GM21447 (cell line): ENCODE measurements at regions not wholly inside any gene's neighbourhood (a gene's known extent, or its start where the extent isn't known, plus 50 kb on each side); places are given as distances from the start of the nearest gene placed in this dataset.
"Not testable (repeated sequence)": the region's sequence is repeated elsewhere in the genome, so short reads cannot be mapped to it uniquely, and the experiment has no call there.

ENCODE experiments used
- ATAC-seq: cut with Tn5 transposase; IDR thresholded peaks from one replicate; pipeline ENCODE4 v1.9.1; 2021; ENCODE audit not compliant: unreplicated experiment

GRCh38 chrX:42175843-42176242 is 252.5 kb upstream of the CASK start:
- ATAC-seq = no peak

DNA sequence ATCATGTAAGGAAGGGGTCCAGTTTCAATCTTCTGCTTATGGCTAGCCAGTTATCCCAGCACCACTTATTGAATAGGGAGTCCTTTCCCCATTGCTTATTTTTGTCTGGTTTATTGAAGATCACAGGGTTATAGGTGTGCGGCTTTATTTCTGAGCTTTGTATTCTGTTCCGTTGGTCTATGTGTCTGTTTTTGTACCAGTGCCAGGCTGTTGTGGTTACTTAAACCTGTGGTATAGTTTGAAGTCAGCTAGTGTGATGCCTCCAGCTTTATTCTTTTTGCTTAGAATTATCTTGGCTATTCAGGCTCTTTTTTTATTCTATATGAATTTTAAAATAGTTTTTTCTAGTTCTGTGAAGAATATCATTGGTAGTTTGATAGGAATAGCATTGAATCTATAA is 234.6 kb upstream of the CASK start:
- ATAC-seq = not testable (repeated sequence)

DNA sequence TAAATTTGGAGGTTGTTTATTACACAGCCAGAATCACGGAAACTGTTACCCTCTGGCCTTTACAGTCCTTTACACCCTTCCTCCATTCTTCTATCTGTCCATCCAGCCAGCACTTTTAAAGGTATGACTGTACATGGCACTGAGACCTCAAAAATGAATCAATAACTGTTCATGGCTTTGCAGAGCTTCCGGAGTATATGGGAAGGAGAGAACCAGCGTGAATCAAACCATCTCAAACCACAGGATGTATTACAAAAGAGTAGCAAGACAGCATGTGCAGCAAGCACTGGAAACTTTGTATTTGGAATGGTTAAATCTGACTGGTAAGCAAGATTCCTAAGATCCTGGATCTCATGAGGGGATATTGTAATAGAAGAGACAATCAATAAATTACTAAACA is 228.5 kb upstream of the CASK start:
- ATAC-seq = no peak

- ATAC-seq = no peak
Observed at GRCh38 chrX:42149765-42150164, 226.4 kb upstream of the CASK start.

DNA sequence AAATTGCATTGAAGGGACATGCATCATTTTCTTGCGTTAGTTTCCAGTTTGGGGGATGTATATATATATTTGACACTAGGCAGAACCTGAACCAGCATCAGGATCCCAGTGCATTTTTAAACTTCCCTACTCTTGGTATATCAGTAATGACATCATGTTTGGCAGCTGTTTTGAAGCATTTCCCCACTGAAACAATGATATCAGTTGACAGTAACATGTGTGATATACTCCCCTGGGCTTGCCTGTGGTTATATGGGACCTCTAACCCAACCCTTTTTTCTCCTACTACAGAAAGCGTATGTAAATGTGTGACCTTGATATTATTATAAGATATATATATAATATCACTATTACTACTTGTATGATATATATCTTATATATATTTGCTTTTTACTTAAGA is 225.9 kb upstream of the CASK start:
- no peak for ATAC-seq

- no peak for ATAC-seq
Observed at GRCh38 chrX:42143866-42144592, 220.7 kb upstream of the CASK start.

DNA sequence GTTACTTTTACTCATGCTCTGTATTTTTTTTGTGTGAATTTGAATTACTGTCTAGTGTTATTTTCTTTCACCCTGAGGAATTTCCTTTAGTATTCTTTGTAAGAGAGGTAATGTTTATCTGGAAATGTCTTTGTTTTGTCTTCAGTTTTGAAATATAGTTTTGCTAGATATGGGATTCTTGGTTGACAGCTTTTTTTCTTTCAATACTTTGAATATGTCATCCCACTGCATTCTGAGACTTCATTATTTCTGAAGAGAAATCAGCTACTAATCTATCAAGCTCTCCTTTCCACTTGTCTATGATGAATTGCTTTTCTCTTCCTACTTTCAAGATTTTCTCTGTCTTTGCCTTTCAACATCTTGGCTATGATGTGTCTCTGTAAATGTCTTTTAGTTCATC is 217.0 kb upstream of the CASK start:
- no peak for ATAC-seq

DNA sequence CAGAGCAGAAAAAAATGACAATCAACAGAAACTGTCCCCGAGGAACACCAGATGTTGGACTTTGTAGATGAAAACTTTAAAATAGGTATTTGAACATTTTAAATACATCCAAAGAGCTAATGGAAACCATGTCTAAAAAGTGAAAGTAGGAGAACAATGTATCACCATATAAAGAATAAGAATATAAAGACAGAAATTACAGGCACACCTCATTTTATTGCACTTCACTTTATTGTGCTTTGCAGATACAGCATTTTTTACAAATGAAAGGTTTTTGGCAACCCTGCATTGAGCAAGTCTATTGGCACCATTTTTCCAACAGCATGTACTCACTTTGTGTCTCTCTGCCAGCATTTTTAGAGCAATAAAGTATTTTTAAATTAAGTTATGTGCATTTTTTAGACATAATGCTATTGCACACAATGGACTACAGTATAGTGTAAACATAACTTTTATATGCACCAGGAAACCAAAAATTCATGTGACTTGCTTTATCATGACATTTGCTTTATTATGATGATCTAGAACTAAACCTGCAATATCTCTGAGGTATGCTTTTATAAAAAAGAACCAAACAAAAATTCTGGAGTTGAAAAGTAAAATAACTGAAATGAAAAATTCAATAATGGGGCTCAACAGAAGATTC is 212.4 kb upstream of the CASK start:
- ATAC-seq = no peak

GRCh38 chrX:42131856-42132255 is 208.5 kb upstream of the CASK start:
- no peak for ATAC-seq

GRCh38 chrX:42129022-42129940 is 205.9 kb upstream of the CASK start:
- no peak for ATAC-seq

GRCh38 chrX:42128587-42128986 is 205.2 kb upstream of the CASK start:
- ATAC-seq = no peak

DNA sequence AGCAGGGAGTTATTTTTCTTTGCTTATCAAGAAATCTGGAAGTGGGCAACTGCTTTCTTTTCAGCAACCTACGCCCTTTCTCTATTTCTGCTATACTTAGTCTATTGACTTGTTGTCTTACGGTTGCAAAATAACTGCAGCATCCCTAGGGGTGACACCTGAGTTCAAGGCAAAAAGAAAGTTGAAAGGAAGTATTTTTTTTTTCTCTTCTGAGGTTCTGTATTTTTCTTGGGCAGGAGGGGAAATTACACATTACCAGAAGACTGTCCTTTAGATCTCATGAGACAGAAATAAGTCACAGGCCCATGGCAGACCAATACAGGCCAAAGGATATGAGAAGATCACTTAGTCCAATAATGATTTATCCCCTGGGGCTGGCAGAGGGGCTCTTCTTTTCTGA is 204.7 kb upstream of the CASK start:
- peak; percentile 71 for ATAC-seq

- no peak for ATAC-seq
Observed at GRCh38 chrX:42127563-42127962, 204.2 kb upstream of the CASK start.

DNA sequence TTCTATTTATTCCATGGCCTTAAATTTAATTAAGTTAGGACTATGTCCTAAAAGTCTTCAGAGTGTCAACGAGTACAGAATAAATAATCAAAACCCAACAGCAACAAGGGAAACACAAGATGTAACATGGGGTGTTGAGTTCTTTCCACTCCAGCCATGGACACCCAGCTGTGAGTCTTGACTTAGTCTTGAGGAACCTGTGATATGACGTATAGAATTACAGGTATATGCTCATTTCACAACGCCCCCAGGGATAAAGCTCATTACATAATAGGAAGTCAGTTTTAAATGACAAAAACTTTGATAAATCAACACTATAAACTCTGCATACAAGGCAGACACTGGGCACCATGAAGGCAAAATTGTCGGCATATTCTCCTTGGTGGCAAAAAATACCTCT is 200.0 kb upstream of the CASK start:
- ATAC-seq = no peak

GRCh38 chrX:42119076-42119475 is 195.7 kb upstream of the CASK start:
- ATAC-seq = no peak

DNA sequence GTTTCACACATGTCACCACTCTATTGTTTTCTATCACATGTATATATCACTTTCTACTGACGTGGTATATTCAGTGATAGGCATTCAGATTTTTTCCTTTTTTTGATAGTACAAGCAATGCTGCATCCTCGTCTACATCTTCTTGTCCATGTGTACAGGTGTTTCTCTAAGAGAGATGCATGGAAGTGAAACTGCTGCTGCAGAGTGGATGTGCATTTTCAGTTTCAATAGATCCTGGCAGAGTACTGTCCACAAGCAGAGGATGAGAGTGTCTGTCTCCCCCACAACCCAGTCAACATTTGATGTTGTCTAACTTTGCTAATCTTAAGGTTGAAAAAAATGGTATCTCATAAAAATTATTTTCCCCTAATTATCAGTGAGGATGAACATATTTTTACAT is 194.0 kb upstream of the CASK start:
- ATAC-seq = peak; percentile 80

DNA sequence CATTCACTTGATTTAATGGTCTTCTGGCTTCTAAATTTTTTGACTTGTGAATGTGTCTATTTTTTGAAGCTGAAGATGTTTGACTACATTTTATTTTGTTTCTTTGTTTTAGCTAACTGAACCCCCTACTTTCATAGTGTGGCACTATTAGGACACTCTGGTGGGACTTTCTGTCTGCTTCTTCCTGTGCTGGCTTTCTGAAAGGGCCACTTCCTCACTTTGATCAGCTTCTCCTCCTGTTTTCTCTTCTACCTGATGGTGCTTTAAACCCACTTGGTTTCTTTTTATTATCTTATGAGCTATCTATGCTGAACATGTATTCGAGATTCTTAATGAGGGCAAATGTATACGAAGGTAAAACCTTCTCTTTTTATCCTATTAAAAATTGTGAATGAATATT is 186.1 kb upstream of the CASK start:
- no peak for ATAC-seq

- no peak for ATAC-seq
Observed at GRCh38 chrX:42107495-42108488, 184.4 kb upstream of the CASK start.

GRCh38 chrX:42106556-42106955 is 183.2 kb upstream of the CASK start:
- no peak for ATAC-seq

DNA sequence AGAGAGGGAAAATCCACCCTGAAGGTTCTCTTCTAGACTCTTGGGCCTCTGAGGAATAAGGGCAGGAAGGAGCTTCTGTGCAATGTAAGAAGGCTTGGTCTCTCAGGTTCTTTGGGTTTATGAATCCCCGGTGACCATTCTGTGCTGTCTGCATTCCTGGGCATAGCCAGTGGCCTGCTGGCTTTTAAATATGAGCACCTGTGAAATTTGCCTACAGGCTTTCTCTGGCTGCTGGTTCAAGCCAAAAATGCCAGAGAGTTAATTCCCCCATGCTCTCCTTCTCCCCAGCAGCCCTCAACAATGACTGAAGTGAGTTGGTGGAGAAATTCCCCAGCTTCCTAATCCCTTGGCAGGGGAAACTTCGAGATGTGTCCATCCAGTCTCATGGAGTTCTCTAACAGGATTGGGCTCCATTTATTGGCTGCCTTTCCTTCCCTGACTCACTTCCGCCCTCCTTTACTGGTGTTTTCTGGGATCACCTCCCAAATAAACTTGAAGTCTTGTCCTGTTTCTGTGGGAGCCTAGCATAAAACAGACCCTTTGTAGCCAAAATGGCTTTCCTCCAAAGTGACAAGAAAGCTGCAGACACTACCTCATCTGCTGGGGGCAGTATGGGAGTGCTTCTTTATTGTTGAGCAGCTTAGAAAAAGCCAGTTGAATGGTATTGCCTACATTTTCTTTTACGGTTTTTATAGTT is 179.4 kb upstream of the CASK start:
- no peak for ATAC-seq
